Sciatic nerve (tissue), 2 donors: ENCODE measurements at regions not wholly inside any gene's neighbourhood (a gene's known extent, or its start where the extent isn't known, plus 50 kb on each side); places are given as distances from the start of the nearest gene placed in this dataset.
"Not testable (repeated sequence)": the region's sequence is repeated elsewhere in the genome, so short reads cannot be mapped to it uniquely, and the experiment has no call there.

ENCODE experiments used
- ATAC-seq: fragments of 200-7000 bp; cut with Tn5 transposase; one replicate; pipeline ENCODE4 v1.9.1; 2020; ENCODE audit warnings: mild to moderate bottlenecking, moderate library complexity
- DNase-seq: peaks from one replicate; pipeline ENCODE4 v3.0.0-alpha.2; 2020; ENCODE audit warnings: low spot score
- intact Hi-C: fragments of 100-400 bp; cut with DNase I; formaldehyde crosslinking; loops from one replicate; pipeline ENCODE4 v1.14.2; 2022
- donor health status: DM: no; HTN: no; CAD: no.
- donor health status: DM: no; HTN: no; CAD: no.

DNA sequence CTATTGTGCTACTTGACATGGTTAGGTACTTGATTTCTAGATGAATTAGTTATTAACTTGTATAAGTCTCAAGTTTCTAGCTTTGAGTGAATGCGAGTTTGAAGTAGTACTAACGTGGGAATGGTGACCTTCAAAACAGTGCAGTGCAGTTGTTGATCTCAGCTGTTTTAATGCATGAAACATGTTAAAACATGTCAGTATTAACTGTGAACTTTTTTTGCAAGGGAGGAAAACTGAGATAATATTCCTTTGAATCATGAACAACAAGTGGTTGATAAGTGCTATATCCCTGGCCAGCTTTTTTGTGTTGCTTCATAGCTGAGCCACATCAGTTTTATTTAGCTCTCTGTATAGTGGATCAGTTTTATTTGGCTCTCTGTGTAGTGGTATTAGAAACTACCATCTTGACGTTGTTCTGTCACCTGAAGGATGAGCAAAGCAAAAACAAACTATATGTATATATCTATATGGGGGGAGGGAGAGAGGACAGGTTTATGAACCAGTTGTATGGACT lies 133.1 kb upstream of the PRSS12 start:
- DNase-seq, intact Hi-C loops, ATAC-seq: not testable (repeated sequence)

DNA sequence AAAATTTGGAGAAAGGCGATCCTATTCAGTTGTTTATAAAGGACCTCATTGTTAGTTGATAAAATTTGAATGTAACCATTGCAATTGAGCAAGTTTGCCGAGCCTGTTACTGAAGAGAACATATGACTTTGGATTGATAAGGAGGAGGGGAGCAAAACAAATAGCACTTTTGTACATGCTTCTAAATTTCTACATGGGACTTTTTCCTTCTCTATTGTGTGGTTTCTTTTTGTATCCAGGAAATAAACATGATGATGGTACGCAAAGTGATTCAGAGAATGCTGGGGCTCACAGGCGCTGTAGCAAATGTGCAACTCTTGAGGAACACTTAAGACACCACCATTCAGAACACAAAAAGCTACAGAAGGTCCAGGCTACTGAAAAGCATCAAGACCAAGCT lies 140.2 kb upstream of the PRSS12 start:
- intact Hi-C loops, ATAC-seq, DNase-seq: not testable (repeated sequence)

DNA sequence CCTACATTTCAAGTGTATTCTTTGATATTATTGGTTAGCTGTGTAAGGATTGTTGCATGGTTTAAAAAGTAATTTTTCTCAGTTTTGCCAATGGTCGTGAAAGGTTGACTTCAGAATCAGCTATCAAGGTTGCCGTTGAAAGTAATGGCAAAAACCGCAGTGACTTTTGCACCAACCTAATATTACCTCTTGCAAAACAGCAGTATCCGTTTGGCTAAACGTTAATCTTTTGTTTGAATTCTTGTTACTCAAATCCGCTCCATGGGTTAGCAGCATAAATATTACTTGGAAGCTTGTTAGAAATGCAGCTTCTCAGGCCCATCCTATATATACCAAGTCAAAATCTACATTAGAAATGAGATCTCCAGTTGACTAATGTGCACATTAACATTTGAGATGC lies 141.6 kb upstream of the PRSS12 start:
- intact Hi-C loops, DNase-seq, ATAC-seq: not testable (repeated sequence)

DNA sequence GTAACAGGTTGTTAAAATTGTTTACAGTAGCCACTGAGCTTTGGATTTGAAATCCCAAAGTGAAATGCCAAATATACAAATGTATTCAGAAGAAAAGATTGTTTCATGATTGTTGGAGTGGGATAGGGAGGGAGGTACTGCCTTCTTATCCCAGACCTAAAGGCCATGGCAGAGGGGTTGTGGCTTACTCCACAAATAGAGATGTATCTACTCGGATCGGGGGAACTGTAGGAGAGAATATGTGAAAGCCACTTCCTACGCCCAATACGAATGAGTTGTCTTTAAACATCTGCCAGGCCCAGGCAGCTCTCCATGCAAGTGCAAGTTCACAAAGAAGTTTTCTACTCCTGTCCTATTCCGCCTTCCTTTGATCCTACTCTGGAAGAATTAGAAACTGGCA lies 150.2 kb upstream of the PRSS12 start:
- intact Hi-C loops, ATAC-seq, DNase-seq: not testable (repeated sequence)

DNA sequence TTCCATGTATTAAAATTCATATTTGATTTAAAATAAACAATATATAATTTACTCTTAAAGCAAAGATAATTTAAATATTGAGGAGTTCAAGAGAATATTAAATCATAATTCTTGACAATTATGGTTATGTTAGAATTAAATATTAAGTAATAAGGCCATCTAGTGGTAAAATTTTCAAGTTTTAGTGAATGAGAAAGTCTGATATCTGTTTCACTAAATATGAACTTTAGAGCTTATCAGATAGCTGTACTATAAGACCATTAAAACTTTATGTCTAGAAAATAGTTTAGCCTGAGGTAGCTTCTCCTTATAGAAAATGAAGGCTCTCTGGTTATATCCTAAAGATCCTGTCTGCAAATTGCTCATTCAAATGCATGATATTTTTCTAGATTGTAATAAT lies 152.1 kb upstream of the PRSS12 start:
- DNase-seq, ATAC-seq, intact Hi-C loops: not testable (repeated sequence)

DNA sequence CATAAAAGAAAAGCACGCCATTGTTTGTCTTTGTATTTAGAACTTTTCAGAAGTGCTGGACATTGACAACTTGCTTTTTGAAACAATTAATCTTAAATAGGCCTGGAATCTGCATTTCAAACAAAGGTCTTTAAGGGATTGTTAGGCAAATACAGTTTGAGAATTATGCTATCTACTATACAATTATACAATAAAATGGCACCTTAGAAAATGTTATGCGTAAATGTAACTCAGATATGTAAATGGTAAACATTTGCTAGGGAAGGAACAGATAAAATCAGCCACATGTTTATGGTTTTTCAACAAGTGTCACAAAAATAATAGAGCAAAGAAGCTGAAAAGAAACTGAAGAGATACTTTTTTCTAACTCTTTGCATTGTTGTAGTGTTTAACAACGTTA lies 152.7 kb upstream of the PRSS12 start:
- DNase-seq, ATAC-seq, intact Hi-C loops: not testable (repeated sequence)

DNA sequence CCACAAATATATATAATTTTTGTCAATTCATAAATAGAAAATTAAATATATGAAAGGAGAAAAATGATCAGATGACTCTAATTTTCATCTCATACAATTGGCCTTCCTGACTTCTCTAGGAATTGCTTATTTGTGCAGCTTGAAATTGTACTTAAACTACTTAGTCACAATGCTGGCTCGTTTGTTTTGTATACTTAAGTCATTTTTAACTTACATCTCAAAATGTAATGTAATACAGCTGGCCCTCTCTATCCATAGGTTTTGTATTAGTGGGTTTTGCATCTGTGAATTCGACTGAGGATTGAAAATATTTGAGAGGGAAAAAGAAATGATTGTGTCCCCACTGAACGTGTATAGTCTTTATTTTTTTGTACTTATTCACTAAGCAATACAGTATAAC lies 160.1 kb upstream of the PRSS12 start:
- DNase-seq, ATAC-seq, intact Hi-C loops: not testable (repeated sequence)

DNA sequence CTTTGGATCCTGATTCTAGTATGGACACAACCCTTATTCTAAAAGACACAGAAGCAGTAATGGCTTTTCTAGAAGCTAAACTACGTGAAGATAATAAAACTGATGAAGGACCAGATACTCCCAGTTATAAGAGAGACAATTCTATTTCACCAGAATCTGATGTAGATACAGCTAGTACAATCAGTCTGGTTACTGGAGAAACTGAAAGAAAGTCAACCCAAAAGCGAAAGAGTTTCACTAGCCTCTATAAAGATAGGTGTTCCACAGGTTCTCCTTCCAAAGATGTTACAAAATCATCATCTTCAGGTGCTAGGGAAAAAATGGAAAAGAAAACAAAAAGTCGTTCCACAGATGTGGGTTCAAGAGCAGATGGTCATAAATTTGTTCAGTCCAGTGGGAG lies 161.5 kb upstream of the PRSS12 start:
- DNase-seq, intact Hi-C loops, ATAC-seq: not testable (repeated sequence)

DNA sequence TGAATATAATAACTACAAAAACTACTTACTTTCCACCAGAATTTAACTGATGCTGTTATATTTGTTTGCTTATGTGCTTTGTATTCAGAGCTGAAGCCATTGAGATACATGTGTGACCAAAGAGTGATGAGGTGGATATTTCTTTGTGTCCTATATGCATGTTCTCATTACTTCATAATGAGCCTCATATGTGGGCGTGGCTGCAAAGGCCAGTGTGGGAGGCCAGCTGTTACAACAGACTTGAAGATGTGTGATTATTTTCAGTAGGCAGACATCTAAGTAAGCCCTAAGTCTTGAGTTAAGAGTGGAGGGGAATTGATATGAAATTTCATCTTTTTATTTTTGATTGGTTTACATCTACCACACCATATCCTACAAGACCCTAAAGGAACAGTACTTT lies 163.3 kb upstream of the PRSS12 start:
- DNase-seq, ATAC-seq, intact Hi-C loops: not testable (repeated sequence)

DNA sequence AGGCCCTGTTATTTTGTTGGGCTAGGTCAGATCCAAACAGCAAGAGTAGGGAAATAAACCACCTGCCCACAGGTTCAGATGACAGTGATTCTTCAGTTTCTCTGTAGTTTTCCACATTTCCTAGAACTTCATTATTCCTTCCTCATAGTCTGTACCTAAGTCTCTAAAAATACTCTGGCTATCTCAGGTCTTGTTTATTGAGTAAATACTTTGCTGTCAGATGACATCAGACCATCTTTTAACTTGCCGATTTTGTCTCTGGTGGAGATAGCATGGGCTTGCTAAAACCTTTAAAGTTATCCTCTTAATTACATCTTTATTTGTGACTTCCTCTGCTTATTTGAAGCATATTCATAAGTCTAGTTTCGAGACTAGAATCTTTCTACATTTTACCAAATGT lies 155.1 kb upstream of the METTL14 start:
- intact Hi-C loops, ATAC-seq, DNase-seq: not testable (repeated sequence)

DNA sequence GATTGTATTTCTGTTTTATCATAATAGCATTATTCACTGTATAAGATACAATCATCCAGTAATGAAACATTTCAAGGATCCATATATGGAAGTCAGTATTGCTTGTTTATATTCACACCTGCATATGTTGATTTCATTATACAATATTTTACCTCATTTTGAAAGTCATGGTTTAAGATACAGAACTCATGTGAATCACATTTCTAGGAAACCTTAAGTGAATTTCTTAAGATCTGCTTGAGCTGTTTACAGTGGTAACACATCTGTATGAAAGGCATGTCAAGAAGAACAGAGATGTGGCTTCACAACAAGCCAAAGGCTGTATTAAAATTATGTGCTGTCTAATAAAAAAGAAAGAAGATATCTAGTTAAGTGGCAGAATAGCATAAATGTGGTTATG lies 153.2 kb upstream of the METTL14 start:
- ATAC-seq, DNase-seq, intact Hi-C loops: not testable (repeated sequence)

DNA sequence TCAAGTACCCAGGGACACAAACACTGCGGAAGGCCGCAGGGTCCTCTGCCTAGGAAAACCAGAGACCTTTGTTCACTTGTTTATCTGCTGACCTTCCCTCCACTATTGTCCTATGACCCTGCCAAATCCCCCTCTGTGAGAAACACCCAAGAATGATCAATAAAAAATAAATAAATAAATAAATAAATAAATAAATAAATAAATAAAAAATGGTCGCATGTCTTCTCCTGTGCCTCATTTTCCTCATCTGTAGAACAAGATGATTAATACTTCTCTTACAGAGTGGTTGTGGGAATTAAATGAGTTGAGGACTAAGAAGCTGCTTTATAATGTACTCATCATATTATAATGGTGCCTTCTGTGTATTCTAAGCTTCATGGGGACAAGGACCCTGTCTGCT lies 149.4 kb upstream of the METTL14 start:
- intact Hi-C loops, DNase-seq, ATAC-seq: not testable (repeated sequence)

DNA sequence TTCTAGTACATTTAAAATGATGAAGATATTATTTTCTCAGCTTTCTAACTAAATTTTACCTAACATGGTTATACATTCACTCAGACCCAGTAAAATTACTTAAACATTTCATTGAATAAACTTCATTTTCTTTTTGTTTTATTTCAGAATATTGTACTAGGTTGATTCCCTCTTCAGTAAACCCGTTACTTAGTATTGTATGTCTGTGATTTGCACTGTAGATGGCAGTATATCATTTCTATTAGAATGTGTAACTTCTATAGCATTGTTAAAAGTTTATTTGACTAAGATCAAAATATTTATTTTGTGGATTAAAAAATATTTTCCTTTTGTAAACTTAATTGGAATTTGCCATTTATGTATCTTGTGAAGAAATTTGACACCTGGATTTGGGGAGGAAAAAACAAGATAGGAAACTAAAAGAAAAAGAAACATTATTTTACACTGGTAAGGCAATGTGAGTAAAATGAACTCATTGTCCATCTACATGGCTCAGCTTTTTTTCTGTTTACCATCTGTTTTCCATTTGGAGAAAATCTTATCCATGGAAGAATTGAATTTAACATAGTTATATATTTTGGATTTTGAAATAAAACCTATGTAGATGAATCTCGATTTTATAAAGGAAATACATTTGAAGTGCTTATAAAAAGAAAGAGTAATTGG lies 145.6 kb upstream of the METTL14 start:
- peak; percentile 62 for ATAC-seq
- DNase-seq, intact Hi-C loops: not testable (repeated sequence)

DNA sequence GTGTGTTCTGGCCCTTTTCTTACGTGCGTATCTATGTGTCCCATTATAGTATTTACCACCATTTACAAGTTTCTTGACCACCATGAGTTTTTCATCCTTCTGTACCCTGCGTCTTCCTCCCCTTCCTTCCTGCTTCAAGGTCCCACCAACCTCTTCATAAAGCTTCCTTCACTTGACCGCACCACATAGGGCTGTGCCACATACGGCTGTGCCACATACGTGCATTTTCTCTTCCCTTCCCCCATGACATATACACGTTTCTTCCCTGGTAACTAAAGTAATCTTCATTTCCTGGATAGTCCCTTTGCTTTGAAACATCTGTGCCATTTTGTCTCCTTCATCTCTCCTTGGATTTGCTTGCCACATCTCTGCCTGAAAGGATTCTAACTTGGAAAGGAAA lies 128.6 kb upstream of the METTL14 start:
- intact Hi-C loops, DNase-seq, ATAC-seq: not testable (repeated sequence)

DNA sequence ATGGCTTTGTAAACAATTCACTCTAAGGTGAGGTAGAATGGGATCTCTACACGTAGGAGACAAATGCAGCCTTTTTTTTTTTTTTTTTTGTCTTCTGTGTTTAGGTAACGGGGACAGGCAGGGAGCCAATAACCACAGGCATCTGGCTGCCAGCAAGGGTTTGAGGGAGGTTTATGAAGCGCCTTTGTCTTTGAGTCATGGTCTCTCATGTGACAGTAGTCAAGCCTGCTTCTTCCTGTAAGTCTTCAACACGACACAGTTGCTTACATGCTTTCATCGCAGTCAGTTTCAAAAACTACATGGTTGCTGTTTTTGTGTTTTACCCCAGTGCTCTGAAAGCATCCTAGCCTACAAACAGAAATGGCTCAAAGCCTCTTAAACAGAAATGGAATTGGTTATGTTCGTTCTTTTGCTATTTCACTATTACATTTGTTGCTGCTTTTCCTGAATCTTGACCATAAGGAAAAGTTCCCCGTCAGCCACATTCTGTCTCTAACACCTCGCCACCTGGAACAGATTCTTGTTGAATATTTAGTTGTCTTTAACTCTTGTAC lies 127.8 kb upstream of the METTL14 start:
- ATAC-seq (no peak), DNase-seq (no peak)
- intact Hi-C loops = no loop called here

DNA sequence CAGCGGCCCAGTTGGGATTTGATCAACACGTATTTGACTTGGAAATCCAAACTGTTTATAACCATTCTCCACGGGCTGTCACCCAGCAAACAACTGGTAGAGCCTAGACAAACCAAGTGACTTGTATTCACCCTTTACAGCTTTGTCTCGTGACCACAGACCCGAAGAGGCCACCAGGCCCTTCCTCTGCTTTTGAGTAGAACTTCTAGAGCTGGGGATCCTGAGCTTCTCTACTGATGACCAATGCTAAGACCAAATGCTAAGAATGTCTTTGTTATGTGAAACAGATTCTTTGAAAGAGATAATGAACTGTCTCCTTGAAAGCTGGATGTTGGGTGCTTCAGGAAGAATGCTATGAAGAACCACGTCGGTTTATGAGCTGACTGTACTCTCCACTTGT lies 127.0 kb upstream of the METTL14 start:
- ATAC-seq, intact Hi-C loops, DNase-seq: not testable (repeated sequence)

DNA sequence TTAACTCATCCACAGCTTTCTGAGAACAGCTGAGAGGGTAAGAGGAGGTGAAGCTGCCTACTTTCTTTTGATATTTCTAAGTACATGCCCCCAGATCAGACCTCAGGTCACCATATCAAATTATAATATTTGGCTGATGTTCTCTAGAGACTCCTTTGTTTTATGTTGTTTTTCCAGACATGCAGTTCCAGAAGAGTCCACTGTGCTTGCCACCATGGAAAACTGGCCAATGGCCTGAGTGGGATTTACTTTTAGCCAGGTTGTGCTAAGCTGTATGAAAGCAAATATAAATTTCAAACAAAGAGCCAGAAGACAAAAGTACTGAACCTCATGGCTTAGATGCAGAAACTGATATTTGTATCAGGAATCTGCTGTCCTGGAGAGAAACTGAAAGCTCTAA lies 123.6 kb upstream of the METTL14 start:
- DNase-seq, intact Hi-C loops, ATAC-seq: not testable (repeated sequence)

DNA sequence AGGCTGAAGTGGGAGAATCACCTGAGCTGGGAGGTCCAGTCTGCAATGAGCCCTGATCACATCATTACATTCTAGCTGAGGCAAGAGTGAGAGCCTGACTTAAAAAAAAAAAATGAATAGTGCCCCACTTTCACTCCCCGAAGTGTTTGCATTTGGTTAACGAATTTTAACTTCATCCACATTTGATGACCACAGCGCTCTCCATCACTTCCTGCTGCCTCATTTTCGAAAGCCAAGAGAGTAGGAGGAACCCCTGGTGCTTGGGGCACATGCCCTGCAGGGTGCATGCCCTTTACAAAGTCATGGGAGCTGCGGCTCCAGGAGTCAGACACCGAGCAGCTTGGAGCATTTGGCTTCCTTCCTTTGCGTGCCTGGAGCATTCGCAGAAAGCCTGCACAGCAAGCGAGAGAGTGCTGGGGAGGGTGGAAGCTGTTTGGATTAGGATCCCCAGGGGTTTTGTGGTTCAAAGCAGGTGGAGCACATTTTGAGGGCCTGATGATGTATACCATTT lies 119.1 kb upstream of the METTL14 start:
- DNase-seq (peak; percentile 60), ATAC-seq (peak; percentile 86)
- intact Hi-C loops = not testable (repeated sequence)

DNA sequence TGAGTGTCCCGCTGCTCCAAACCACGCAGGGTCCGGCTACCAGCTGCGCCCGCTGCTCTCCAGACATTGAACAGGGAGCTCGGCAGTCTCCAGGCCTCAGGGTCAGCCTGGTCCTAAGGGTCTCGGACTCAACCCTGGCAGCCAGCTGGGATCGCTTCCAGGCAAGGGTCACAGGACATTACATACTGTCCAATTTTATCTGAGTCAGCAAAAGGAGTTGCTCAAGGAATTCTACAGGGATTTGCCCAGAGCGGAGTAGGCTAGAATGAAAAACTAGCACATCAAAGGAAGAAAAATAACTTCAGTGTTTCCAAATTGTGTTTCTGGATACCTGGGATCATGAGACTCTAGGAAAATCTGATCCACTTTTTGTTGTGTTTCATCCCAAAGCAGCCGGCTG lies 112.2 kb upstream of the METTL14 start:
- DNase-seq, ATAC-seq, intact Hi-C loops: not testable (repeated sequence)
